Stomach (tissue), 4 donors: ENCODE measurements at regions not wholly inside any gene's neighbourhood (a gene's known extent, or its start where the extent isn't known, plus 50 kb on each side); places are given as distances from the start of the nearest gene placed in this dataset.

Experiments used
- CTCF ChIP-seq, 7 experiments: fragments of 450-650 bp in 4 of 7; fragments of 200-600 bp in 3 of 7; sonication (generic) in 3 of 7; IDR thresholded peaks; one replicate each; pipeline ENCODE4 v1.5.1; 2016 to 2019; ENCODE audit warnings: antibody characterized with exemption in 7 of 7, control low read depth in 2 of 7, mild to moderate bottlenecking in 1 of 7
- EP300 ChIP-seq: sonication (generic); formaldehyde crosslinking; IDR thresholded peaks from one replicate; pipeline ENCODE4 v1.6.1; 2017; ENCODE audit warnings: antibody characterized with exemption

GRCh38 chr13:74067818-74068217 lies 66.4 kb downstream of the KLF12 start:
- TF ChIP-seq CTCF (IDR thresholded peaks at IDR 0.05) (no peak), EP300 (no peak)
